ENCODE measurements at regions not wholly inside any gene's neighbourhood (a gene's known extent, or its start where the extent isn't known, plus 50 kb on each side); places are given as distances from the start of the nearest gene placed in this dataset.
"Not testable (repeated sequence)": the region's sequence is repeated elsewhere in the genome, so short reads cannot be mapped to it uniquely, and the experiment has no call there.

- no peak for DNase-seq
Measured at GRCh38 chr10:21364196-21365114, 161.0 kb downstream of the SKIDA1 start.

GRCh38 chr10:21363731-21364104, 161.8 kb downstream of the SKIDA1 start:
- DNase-seq, result no peak

GRCh38 chr10:21363092-21363730, 162.3 kb downstream of the SKIDA1 start:
- no peak for DNase-seq

- DNase-seq, result no peak
Measured at GRCh38 chr10:21359202-21359601, 166.3 kb downstream of the SKIDA1 start.

- DNase-seq, result no peak
Measured at GRCh38 chr10:21355591-21356011, 169.9 kb downstream of the SKIDA1 start.

- no peak for DNase-seq
Measured at GRCh38 chr10:21352886-21353285, 172.6 kb downstream of the SKIDA1 start.

- not testable (repeated sequence) for DNase-seq
Measured at GRCh38 chr10:21351594-21351993, 173.9 kb downstream of the SKIDA1 start.

- no peak for DNase-seq
Measured at GRCh38 chr10:21349912-21350286, 175.6 kb downstream of the SKIDA1 start.

- DNase-seq, result no peak
Measured at GRCh38 chr10:21347785-21348170, 177.7 kb downstream of the SKIDA1 start.

- no peak for DNase-seq
Measured at GRCh38 chr10:21347043-21347784, 178.3 kb downstream of the SKIDA1 start.

GRCh38 chr10:21343087-21343486, 182.4 kb downstream of the SKIDA1 start:
- DNase-seq, result no peak

- DNase-seq, result not testable (repeated sequence)
Measured at GRCh38 chr10:21342499-21342898, 183.0 kb downstream of the SKIDA1 start.

GRCh38 chr10:21340331-21340730, 185.2 kb downstream of the SKIDA1 start:
- no peak for DNase-seq

- DNase-seq, result no peak
Measured at GRCh38 chr10:21337171-21337792, 188.2 kb downstream of the SKIDA1 start.

GRCh38 chr10:21336476-21337170, 188.9 kb downstream of the SKIDA1 start:
- DNase-seq, result no peak

GRCh38 chr10:21334891-21335696, 190.4 kb downstream of the SKIDA1 start:
- DNase-seq, result no peak

- DNase-seq, result no peak
Measured at GRCh38 chr10:21330628-21331020, 194.9 kb downstream of the SKIDA1 start.

GRCh38 chr10:21329995-21330627, 195.4 kb downstream of the SKIDA1 start:
- DNase-seq, result no peak

GRCh38 chr10:21327289-21327993, 198.0 kb downstream of the SKIDA1 start:
- no peak for DNase-seq

- DNase-seq, result no peak
Measured at GRCh38 chr10:21326594-21327288, 198.7 kb downstream of the SKIDA1 start.

All from T-helper 9 cell (primary cell).